HUDEP-2 (cell line): ENCODE measurements at regions not wholly inside any gene's neighbourhood (a gene's known extent, or its start where the extent isn't known, plus 50 kb on each side); places are given as distances from the start of the nearest gene placed in this dataset.
"Not testable (repeated sequence)": the region's sequence is repeated elsewhere in the genome, so short reads cannot be mapped to it uniquely, and the experiment has no call there.

Source experiments
- DNase-seq, 76 experiments: peaks; one replicate each; lab custom pipeline; 2025; ENCODE audit not compliant: unreplicated experiment in 76 of 76; lab: John Stamatoyannopoulos, UW

DNA sequence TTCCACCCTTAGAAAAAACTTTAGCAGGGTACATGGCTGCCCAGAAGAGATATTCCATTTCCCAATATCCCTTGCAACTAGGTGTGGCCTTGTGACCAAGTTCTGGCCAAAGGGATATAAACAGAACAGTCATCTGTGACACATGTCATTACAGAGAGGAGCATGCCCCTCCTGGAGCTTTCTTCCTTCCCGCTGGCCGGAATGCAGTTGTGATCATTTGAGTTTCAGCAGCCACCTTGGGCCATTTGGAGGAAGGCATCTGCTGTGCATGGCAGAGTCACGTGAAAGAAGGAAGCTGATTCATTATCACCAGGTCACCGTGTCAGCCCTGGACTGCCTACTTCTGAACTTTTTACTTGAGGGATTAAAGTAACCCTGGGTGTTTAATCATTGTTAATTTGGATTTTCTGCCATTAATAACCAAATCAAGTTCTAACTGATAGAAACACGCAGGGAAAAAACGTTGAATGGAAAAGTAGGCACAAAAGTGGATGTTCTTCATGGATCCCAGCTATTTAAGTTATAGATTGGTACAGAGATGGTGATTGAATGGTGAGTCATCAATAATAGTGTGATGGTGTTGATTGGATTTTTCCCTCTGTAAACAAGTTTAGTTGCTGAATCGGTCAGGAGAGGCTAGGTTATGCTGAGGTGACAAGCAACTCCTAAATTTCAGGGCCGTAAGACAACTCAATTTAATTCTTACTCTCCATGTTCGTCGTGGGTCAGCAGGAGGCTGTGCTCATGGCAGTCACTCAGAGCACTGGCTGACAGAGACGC lies 80.7 kb upstream of the CCDC167 start:
- no peak for DNase-seq

DNA sequence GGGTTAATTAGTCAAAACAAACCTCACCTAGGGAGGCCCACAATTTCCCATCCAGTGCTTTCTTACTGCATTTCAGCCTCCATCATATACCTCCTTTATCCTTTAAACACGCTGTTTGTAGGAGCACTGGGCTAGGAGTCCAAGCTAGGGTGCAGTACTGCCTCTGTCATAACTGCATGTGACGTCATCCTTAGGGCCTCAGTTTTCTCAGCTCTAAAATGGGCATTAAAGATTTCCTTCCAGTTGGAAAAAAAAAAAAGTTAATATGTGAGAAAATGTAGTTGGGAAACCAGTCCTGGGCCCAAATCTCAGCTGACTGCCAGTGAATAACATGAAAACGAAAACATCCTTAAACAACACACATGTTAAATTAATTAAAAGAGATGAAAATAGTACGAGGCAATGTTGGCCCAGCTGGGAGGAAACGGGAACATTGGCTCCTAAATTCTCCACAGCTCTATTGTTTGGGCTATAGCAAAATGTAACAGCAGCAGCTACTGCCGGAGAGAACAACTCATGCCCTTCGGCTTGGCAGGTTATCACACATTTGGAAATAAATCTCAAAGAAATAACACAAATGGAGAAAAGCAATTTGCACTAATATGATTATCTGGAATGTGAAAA lies 79.9 kb upstream of the CCDC167 start:
- DNase-seq: no peak

DNA sequence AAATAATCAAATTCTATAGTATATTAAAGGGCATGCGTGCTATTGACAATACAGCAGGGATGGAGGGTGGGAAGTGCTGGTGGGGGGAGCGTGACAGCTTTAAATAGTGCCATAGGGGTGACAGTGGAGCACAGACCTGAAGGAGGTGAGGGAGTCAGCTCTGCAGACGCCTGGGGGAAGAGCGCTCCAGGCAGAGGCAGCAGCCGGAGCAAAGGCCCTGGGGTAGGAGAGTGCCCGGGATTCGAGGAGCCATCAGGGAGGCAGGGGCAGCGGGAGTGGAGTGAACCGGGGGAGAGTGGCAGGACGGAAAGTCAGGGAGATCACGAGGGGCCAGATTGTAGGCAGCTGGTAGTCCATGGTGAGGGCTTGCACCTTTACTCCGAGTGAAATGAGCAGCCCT lies 78.4 kb upstream of the CCDC167 start:
- no peak for DNase-seq

DNA sequence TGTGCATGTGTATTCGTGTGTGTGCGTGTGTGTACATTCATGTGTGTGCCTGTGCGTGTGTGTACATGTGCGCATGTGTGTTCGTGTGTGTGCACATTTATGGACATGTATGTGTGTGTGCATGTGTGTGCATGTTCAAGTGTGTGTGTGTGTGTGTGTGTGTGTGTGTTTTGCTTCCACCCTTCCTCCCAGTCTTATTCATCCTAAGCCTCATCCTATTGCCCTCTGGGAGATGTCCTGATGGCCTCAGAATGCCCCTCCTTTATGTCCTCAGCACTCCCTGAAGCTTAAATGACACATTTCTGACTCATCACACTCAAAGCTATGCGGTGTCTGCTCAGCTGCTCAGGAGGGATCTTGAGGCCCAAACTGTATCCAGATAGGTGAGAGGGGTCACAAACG lies 76.6 kb upstream of the CCDC167 start:
- no peak for DNase-seq

DNA sequence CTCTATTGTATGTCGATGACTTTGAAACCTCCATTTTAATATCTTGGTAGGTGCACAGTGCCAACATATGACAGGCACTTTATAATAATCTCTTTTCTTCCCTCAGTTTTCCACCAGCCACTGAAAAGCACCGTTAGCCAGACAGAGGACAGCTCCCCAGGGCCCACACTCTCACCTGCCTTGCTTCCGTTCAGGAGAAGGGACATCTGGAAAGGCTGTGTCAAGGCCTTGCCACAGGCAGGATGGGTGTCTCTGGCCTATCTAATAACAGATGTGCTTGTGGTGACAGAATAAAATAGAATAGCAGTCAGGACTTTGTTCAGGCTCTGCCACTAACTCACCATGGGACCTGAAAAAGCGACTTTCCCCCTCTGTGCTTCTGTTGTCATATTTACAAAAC lies 75.5 kb upstream of the CCDC167 start:
- no peak for DNase-seq

DNA sequence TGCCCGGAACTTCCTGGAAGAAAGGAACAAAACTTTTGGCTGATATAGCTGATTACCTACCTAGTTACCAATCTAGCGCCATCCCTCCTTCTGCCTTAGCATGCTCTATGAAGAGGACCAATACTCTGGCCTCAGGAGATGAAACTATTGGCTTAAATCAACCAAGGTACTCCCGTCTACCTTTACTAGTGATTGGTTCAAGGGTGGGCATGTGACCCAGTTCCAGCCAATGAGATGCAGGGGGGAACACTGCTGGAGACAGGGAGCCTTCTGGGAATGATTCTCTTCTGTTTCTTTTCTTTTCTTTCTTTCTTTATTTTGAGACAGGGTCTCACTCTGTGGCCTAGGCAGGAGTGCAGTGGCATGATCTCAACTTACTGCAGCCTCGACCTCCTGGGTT lies 72.6 kb upstream of the CCDC167 start:
- DNase-seq: no peak

DNA sequence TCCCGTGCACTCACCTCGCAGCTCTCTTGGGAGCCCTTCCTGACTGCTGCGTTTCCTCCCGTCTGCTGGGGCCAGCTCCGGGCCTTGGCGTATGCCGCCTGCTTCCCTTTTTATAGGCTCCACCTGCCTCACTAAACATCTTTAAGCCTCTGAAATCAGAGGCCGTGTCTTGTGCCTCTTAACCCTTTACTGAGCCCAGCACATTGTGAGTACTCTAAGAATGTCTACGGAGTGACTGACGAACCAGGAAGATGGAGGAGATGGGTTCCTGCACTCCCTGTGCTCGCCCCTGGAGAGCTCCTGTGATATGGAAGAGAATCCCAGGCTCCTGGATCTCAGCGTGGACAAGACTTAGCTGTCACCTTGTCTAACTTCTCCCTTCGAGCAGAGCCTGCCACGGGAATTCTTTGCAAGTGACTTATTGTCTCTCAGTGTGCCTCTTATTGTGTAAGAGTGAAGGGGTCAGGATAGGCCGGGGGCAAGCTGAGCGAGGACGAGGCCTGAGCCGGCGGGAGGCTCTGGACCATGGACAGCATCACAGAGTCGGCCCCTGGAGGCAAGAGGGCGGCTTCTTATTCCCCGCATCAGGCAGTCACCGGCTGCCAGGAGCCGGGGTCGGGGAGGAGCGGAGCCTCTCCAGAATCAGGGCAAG lies 70.9 kb upstream of the CCDC167 start:
- no peak for DNase-seq

DNA sequence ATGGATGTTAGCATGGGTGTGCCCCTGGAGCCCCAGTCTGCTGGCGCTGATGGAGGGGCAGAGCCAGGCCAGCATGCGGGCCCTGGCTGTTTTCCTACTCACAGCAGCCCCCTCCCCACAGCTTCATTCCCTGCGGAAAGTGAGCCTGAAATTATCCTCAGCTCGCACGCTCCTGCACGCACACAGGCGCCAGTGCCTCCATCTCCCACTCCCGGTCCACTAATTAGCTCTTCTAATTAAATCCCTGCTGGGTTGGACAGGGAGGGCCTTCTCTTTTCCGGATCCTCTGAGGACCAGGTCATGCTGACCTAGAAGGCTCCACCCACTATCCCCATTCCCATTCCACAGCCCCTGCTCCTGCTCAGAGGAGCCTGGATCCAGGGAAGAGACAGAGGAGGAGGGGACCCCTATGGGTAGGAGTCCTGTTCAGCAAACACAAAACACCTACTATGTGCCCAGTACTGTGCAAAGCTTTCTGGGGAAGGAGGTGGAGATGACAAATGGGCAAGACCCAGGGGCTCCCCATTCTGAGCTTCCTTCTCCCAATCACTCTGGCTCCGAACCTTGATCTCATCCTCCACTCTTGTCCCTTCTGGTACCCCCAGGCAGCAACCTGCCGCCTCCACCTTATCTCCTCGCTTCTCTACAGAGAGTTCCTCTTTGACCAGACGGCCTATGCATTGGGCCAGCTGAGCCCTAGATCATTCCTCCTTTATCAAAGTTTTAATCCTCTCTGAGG lies 70.2 kb upstream of the CCDC167 start:
- no peak for DNase-seq

DNA sequence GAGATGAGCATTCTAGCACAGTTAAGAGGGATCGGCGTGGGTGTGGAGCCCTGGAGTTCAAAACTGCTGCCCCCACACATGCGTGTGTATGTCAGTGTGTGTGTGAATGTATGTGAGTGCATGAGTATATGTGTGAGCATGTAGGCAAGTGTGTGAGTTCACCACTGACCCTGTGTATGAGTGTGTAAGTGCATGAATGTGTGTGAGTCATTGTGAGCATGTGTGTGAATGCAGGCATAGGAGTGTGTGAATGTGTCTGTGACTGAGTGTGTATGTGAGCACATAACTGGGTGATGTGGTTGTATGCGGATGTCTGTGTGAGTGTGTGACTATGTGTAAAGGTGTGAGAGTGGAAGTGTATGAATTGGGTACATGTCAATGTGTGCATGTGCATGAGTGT lies 69.6 kb upstream of the CCDC167 start:
- DNase-seq: no peak

DNA sequence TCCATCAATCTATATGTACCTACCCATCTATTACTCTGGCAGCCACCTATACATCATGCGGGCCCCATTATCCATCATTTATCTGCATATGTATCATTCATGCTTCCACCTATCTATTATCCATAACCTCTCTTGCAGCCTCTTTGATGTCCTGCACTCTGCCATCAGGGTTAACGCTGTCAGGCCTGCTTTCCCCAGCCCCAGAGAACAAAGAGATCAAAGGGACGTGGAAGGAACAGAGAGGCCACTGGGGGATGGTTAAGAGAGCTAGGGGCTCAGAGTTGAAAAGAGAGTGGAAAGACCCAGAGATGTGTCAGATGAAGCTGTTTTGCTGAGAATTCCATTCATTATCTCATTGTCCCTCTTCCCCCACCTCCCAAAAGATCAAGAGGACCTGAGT lies 67.3 kb upstream of the CCDC167 start:
- no peak for DNase-seq

DNA sequence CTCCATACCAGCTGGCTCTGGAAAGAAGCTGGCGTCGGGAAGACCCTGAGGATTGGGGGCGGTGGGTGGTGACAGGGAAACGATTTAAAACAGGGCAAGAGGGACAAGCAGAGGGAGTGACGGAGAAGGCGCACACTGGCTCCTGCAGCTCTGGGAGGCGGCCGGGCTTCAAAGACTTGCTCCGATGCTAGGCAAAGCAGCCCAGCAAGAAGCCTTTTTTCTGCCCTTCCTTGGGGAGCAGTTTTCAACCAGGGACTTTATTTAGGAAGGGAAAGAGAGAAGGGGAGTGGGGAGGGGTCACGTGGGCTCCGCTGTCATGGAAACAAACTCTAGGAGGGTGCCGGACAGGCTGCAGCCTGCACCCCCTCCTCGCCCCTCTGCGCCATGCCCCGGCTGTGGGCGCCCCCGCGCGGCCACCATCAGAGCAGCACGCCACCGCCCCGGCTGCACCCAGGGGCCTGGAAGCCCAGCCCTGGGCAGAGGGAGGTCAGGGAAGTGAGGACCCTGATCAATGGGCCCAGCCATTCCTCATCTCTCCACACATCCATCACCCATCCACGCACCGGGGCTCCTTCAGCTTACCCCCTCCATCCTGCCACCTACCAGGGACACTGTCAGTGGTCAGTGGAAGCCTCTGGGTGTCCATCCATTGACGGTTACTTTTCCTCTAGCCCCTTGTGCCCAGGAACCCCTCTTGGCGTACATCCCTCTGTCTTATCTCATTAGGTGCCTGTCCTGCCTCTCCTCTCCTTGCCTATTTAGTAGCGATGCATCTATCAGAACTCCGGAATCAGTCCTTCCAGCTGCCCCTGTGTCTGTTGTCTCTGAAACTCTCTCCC lies 66.6 kb upstream of the CCDC167 start:
- DNase-seq: peak in 37 of 76 experiments; percentile 7 to 61 (median 27)

DNA sequence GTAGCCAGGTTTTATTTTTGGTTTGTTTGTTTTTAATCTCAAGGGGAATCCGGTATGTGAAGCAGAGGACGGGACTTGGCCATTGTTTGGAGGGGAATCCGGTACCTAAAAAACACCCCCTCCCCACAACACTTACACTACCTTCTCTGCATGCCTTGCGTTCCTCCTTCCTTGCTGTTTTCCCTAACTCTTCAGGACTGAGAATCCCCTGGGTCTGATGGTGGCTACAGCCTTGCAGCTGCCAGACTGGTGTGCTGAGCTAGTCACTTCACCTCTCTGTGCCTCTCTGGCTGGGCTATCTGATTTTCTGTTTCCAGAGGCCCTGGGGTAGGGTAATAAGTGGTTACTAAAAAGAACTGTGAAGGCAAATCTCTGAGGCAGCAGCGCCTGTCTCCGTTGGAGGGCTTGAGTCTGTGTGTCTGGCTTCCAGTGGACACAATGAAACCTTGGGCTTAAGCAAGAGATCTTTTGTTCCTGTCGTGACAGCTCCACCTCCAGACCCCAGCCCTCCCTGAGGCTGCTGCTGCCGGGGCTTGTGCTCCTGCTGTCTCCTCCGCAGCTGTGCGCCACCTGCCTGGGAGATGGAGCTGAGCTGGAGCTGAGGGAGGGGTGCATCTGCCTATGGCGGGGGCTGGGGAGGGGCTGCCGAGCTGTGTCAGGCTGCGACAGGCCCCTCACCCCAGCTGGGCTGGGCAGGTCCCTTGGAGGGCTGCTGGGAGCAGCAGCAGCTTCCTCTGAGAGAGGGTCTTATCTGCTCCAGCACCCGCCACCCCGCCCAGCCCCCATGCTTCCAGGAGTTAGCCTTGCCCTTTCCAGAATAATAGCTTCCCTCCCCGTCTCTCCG lies 65.8 kb upstream of the CCDC167 start:
- DNase-seq: no peak

DNA sequence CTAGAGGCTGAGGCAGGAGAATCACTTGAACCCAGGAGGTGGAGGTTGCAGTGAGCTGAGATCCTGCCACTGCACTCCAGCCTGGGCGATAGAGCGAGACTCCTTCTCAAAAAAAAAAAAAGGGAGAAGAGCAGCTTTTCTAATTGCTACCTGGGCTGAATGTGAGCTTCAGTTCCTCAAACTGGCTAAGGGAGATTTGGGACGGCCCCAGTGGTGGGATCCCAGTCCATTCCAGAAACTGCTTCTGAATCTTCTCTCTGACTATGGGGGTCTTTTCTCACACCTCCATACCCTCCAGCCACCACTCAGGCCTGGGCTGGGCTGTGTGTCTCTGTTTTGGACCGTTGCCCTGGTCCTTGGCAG lies 63.2 kb upstream of the CCDC167 start:
- DNase-seq: not testable (repeated sequence)

DNA sequence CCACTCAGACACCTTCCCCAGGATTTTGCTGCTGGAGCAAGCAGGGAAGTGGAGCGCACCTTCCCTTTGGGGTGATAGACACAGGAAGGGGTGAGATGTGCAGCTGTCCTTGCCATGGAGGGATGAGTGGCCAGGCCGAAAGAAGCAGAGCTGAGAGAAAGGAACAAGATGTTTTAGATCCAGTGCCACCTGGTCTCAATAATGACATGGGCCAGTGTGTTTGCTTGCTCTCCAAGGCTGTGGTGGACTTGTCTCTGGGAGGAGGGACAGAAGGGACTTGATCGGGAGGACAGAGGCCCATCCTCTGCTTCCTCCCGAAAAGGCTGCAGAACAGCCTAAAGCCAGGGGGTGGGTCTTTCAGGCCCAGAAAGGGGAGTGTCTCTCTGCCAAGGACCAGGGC lies 61.7 kb upstream of the CCDC167 start:
- DNase-seq: no peak

DNA sequence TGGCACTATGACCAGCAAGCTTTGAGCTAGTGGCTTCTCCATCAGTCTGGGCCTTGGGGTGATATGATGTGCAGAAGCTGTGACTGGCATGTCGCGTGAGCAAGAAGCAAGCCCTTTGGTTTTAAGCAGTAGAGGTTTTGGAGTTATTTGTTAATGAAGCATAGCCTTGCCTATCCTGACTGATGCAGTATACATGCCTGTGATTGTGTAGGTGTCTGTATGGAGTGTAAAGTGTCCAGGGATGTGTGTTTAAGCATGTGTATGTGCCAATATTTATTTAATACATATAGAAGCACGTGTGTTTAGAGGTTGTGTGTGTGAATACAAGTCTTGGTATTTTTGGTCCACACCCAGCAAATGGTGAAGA lies 61.0 kb upstream of the CCDC167 start:
- DNase-seq: no peak

DNA sequence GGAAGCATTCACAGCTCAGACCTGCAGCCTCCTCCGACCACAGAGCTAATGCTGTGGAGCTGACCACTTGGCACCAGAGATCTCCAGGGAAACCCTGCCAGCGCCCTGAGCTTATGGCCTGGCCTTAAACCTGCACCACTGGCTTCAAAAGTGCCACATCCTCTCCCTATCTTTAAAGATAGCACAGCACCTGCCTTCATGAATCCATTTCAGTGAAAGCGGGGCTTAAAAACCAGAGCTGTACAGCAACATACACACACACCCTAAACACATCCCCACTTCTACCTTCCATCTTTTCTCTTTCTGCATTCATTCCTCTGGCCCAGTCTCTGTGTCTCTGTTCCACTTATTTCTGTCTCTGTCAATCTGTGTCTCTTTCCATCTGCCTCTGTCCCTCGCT lies 59.8 kb upstream of the CCDC167 start:
- DNase-seq: no peak

DNA sequence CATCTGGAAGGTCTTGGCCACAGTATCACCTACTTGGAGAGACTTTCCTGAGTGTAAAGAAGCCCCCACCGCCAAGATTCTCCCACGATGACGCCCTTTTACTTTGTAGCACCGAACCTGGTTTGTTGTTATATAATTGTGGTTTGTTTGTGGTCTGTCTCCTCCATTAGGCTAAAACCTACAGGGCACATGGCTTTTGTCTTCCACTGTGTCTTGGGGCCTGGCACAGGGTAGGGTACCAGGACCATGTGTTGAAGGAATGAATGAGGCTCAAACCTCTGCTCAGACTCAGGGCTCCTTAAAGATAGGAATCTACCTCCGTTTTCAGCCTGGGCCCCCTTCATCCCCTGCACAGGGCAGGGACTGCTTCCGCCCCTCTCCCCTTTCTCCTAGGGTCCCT lies 59.4 kb upstream of the CCDC167 start:
- no peak for DNase-seq

DNA sequence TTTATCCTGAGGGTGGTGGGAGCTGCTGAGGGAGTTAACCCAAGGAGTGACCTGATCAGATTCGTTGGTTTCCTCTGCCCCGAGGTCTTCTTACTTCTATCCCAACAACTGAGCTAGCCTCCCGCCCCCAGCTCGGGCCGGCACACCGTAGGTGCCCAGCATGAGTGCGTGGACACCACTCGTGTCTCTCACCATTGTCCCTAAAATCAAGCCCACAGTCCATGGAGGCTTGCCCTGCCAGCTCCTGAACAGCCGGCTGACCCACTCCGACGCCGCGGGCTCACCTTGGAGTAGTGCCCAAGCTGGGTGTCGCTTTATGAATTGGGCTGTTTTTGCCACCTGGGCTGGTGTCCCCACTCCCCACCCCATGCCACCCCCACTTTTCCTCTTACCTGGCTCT lies 59.0 kb upstream of the CCDC167 start:
- no peak for DNase-seq

DNA sequence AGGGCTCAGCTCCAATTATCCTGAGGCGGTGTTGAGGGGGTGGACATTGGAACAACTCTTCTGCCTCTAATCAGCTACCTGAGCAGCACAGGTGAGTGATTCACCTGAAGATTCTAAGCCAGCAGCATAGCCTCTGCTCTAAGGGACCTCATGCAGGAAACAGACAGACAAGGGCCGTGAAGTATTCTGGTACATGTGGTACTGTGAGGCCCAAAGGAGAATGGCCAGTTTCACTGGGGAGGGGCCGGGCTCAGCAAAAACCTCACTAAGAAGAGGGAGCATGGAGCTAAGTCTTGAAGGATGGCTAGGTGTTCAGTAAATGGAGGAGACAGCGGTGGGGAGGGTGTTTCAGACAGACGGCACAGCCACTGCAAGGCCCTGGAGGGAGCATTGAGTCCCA lies 58.5 kb upstream of the CCDC167 start:
- no peak for DNase-seq

DNA sequence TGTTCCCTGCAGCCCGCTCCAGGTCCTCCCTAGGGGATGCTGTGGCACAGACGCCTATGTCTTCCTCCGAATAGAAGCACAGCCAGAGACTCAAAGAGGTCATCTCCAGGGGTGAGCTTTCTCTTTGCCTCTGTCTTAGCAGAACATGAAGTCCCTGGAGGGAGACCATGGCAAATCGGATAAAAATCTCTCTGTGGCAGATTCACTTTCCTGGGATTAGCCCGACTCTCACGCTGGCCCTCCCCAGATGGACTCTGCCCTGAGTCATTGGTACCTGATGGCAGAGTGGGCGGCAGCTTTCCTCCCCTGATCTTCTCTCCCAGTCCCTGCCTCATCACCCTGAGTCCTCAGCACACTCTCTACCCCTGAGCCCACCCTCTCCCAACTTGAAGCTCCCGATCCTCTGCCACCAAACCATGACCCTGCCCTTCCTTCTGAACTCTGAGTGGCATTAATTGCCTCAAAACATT lies 58.0 kb upstream of the CCDC167 start:
- no peak for DNase-seq
